ENCODE measurements at regions not wholly inside any gene's neighbourhood (a gene's known extent, or its start where the extent isn't known, plus 50 kb on each side); places are given as distances from the start of the nearest gene placed in this dataset.

GRCh38 chr3:146838221-146838620 is 233.1 kb upstream of the PLSCR5 start:
- DNase-seq (ENCODE audit: low read depth), result no peak

GRCh38 chr3:146834917-146835316 is 229.8 kb upstream of the PLSCR5 start:
- peak; percentile 73 for DNase-seq (ENCODE audit: low read depth)

GRCh38 chr3:146832857-146833458 is 227.8 kb upstream of the PLSCR5 start:
- no peak for DNase-seq (ENCODE audit: low read depth)

- DNase-seq (ENCODE audit: low read depth), result no peak
These were observed 226.5 kb upstream of the PLSCR5 start for GRCh38 chr3:146831659-146832058.

- DNase-seq (ENCODE audit: low read depth), result no peak
These were observed 225.1 kb upstream of the PLSCR5 start for GRCh38 chr3:146830231-146830630.

- DNase-seq (ENCODE audit: low read depth), result no peak
These were observed 222.7 kb upstream of the PLSCR5 start for GRCh38 chr3:146827836-146828235.

GRCh38 chr3:146823622-146824021 is 218.5 kb upstream of the PLSCR5 start:
- DNase-seq (ENCODE audit: low read depth), result no peak

GRCh38 chr3:146818866-146819265 is 213.7 kb upstream of the PLSCR5 start:
- no peak for DNase-seq (ENCODE audit: low read depth)

- DNase-seq (ENCODE audit: low read depth), result no peak
These were observed 213.2 kb upstream of the PLSCR5 start for GRCh38 chr3:146818301-146818700.

GRCh38 chr3:146817704-146818103 is 212.6 kb upstream of the PLSCR5 start:
- peak; percentile 46 for DNase-seq (ENCODE audit: low read depth)

GRCh38 chr3:146814601-146815315 is 209.6 kb upstream of the PLSCR5 start:
- peak; percentile 27 for DNase-seq (ENCODE audit: low read depth)

- DNase-seq (ENCODE audit: low read depth), result no peak
These were observed 208.3 kb upstream of the PLSCR5 start for GRCh38 chr3:146813496-146813895.

- DNase-seq (ENCODE audit: low read depth), result peak; percentile 78
These were observed 198.6 kb upstream of the PLSCR5 start for GRCh38 chr3:146803745-146804144.

- no peak for DNase-seq (ENCODE audit: low read depth)
These were observed 196.3 kb upstream of the PLSCR5 start for GRCh38 chr3:146801492-146801891.

GRCh38 chr3:146800484-146800883 is 195.3 kb upstream of the PLSCR5 start:
- no peak for DNase-seq (ENCODE audit: low read depth)

GRCh38 chr3:146796078-146796477 is 190.9 kb upstream of the PLSCR5 start:
- no peak for DNase-seq (ENCODE audit: low read depth)

- DNase-seq (ENCODE audit: low read depth), result peak; percentile 16
These were observed 178.3 kb upstream of the PLSCR5 start for GRCh38 chr3:146783446-146783845.

GRCh38 chr3:146781606-146782005 is 176.5 kb upstream of the PLSCR5 start:
- DNase-seq (ENCODE audit: low read depth), result peak; percentile 67

- no peak for DNase-seq (ENCODE audit: low read depth)
These were observed 175.9 kb upstream of the PLSCR5 start for GRCh38 chr3:146781059-146781458.

GRCh38 chr3:146780251-146780650 is 175.1 kb upstream of the PLSCR5 start:
- no peak for DNase-seq (ENCODE audit: low read depth)

GRCh38 chr3:146777941-146778340 is 172.8 kb upstream of the PLSCR5 start:
- no peak for DNase-seq (ENCODE audit: low read depth)

GRCh38 chr3:146772211-146772743 is 167.1 kb upstream of the PLSCR5 start:
- no peak for DNase-seq (ENCODE audit: low read depth)

GRCh38 chr3:146770881-146771280 is 165.7 kb upstream of the PLSCR5 start:
- no peak for DNase-seq (ENCODE audit: low read depth)

GRCh38 chr3:146770301-146770700 is 165.2 kb upstream of the PLSCR5 start:
- no peak for DNase-seq (ENCODE audit: low read depth)
